HG03139 (cell line): ENCODE measurements at regions not wholly inside any gene's neighbourhood (a gene's known extent, or its start where the extent isn't known, plus 50 kb on each side); places are given as distances from the start of the nearest gene placed in this dataset.

Experiments
- ATAC-seq: cut with Tn5 transposase; IDR thresholded peaks from one replicate; pipeline ENCODE4 v1.9.1; 2021; ENCODE audit not compliant: unreplicated experiment

- ATAC-seq, result no peak
Measured at GRCh38 chr6:141261016-141261671, 871.6 kb upstream of the GJE1 start.

GRCh38 chr6:141260627-141261015 lies 872.1 kb upstream of the GJE1 start:
- no peak for ATAC-seq

GRCh38 chr6:141259807-141260206 lies 872.9 kb upstream of the GJE1 start:
- ATAC-seq, result no peak

DNA sequence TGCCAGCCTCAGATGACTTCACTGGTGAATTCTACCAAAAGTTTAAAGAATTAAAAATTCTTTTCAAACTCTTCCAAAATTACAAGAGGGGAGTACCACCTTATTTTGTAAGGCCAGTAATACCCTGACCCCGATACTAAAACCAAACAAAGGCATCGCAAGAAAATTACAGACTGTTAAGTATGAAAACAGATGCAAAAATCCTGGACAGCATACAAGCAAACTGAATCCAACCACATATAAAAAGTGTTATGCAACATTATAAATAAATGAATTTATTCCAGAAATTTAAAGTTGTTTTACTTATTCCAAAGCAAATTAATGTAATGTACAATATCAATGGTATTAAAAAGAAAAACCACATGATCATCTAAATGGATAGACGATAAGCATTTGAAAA lies 873.6 kb upstream of the GJE1 start:
- no peak for ATAC-seq

DNA sequence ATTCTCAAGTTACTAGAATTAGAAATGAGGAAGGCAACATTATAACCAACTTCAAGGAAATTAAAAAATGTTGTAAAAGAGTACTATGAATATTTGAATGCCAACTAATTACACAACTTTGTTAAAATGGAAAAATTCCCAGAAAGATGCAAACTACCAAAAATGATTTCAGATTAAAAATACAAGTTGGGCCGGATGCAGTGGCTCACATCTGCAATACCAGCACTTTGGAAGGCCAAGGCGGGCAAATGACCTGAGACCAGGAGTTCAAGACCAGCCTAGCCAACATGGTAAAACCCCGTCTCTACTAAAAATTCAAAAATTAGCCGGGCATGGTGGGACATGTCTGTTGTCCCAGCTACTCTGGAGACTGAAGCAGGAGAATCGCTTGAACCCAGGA lies 874.2 kb upstream of the GJE1 start:
- ATAC-seq, result no peak

DNA sequence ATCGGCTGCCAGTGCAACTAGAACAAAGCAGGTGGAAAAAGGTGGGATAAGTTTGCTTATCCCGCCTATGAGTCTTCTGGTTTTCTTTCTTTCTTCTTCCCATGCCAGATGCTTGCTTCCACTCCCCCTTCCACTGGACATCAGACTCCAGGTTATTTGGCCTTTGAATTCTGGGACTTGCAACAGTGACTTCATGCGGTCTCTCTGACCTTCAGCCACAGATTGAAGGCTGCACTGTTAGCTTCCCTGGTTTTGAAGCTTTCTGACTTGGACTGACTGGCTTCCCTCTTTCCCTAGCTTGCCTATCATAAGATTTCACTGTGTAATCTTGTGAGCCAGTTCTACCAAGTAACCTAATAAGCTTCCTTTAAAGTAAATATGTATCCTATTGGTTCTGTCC lies 878.4 kb upstream of the GJE1 start:
- no peak for ATAC-seq

GRCh38 chr6:141252828-141253608 lies 879.7 kb upstream of the GJE1 start:
- ATAC-seq, result no peak

DNA sequence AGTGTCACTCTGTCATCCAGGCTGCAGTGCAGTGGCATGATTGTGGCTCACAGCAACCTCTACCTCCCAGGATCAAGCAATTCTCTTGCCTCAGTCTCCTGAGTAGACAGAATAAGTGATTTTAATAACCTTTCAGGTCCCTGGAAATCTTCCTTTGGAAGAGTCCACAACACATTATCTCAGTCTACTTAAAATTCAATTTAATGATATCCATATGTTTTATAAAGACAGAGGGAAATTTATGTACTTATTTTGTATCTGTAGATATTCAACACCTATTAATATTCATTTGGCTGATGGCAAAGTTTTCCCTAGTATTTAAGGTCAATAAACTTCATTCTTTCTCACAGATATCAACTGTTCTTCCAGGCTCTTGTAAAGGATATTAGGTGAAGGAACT lies 881.4 kb upstream of the GJE1 start:
- ATAC-seq, result no peak

DNA sequence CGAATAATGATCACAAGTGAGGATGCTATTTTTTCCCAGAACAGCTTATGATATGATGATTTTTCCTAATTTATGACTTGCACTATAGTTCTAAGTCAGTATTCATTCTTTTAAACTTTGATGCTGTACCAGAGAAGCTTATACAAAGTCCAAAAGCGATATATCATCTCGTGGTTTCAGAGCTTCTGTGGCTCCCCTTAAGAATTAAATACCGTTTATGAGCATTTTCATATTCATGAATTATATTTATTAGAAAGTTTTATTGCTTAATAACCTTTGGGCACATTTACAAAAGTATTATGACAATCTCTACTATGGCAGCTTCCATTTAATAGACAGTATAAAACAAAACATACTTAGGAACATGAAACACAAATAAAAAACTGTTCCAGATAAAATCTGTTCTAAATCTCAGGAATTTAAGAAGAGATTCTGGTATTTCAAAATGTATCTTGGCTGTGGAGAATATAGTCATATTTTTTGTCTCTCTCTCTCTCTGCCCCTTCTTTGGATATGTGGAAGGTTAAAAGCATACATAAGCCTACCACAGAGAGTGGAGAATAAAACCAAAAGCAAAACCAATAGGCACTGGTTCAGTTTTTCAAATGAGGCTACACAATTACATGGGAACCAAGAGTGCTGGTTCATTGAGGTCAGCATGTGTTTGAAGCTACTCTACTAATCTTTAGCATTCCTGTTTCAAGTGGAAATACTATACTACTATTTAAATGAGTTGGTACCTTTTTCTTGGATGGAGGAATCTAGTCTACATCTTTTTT lies 884.5 kb upstream of the GJE1 start:
- ATAC-seq, result no peak

GRCh38 chr6:141244366-141244765 lies 888.4 kb upstream of the GJE1 start:
- no peak for ATAC-seq

- ATAC-seq, result no peak
Measured at GRCh38 chr6:141242957-141243356, 889.8 kb upstream of the GJE1 start.

DNA sequence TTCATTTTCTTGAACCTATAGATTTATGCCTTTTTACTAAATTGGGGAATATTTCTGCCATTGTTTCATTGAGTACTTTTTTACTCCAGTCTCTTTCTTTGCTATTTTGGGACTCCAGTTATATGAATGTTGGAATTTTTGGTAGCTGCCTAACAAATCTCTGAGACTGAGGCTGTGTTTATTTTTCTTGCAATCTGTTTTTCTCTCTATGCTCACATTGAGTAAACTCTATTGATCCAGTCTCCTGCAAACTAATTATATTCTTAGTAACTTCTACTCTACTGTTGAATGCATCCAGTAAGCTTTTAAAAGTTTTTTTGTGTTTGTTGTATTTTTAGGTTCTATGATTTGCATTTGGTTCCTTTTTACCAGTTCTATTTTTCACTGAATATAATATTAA lies 903.4 kb upstream of the GJE1 start:
- no peak for ATAC-seq

DNA sequence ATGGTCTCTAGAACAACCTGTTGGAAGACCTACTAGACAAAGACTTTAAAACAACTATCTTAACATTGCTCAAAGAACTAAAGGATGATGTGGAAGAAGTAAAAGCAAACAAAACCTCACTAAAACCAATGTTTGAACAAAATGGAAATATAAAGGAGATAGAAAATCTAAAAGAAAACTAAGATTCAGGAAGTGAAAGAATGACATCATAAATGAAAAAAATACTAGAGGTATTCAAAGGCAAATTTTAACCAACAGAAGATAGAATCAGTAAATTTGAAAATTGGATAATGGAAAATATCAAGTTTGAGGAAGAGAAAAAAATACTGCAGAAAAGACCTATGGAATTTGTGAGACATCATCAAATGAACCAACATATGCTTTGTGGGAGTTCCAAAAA lies 914.1 kb upstream of the GJE1 start:
- no peak for ATAC-seq

GRCh38 chr6:141216726-141217125 lies 916.0 kb upstream of the GJE1 start:
- ATAC-seq, result no peak

- no peak for ATAC-seq
Measured at GRCh38 chr6:141212296-141212695, 920.4 kb upstream of the GJE1 start.

GRCh38 chr6:141211845-141212244 lies 920.9 kb upstream of the GJE1 start:
- no peak for ATAC-seq

DNA sequence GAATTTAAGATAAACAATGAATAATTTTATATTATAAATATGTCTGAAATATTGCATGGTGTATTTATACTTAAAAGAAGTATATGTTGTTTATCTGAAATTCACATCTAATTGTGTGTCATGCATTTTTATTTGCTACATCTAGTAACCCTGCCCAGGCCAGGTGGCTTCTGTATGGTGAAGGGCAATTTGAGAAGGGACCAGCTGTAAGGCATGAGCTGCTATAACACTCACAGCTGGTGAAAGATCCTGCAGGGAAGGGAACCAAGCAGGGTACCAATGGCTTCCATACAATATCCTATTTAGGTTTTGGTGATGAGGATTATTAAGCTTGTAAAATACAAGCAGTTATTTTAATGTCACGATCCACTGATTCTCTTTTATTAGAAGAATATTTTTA lies 921.8 kb upstream of the GJE1 start:
- no peak for ATAC-seq

DNA sequence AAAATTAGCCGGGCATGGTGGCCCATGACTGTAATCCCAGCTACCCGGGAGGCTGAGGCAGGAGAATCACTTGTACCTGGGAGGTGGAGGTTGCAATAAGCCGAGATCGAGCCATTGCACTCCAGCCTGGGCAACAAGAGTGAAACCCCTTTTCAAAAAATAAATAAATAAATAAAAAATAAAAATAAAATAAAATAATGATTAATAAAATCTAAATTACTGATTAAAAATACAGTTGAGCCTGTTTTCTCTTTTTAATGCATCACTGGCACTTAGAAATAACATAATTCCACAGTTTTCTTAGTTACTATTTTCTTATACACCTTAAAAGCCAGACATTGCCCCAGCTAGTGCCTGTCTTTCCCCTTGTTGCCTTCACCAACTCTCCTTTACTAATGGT lies 922.8 kb upstream of the GJE1 start:
- no peak for ATAC-seq

- no peak for ATAC-seq
Measured at GRCh38 chr6:141208101-141208500, 924.6 kb upstream of the GJE1 start.

GRCh38 chr6:141203902-141204575 lies 928.7 kb upstream of the GJE1 start:
- no peak for ATAC-seq

DNA sequence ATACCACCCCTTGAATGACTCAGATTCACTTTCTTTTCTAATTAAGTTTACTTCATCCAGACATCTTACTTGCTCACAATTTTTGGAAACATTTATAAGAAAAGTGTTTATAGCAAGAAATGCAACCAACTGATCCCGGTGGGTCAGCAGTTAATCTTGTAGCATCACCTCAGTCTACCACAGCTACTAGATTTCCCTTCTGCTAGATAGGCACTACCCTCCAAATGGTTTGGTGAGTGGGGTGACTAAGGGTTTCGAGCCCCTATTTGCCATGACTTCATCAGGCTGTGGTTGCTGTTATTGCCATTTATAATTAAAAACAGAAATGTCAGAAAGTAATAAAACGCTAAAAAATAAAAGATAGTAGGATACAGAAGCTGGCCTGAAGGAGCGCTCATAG lies 930.1 kb upstream of the GJE1 start:
- ATAC-seq, result no peak

- no peak for ATAC-seq
Measured at GRCh38 chr6:141199074-141199473, 933.7 kb upstream of the GJE1 start.
